Activated CD4-positive, alpha-beta T cell treated with anti-CD3 and anti-CD28 coated beads for 1 hour (primary cell): ENCODE measurements at regions not wholly inside any gene's neighbourhood (a gene's known extent, or its start where the extent isn't known, plus 50 kb on each side); places are given as distances from the start of the nearest gene placed in this dataset.

Source experiments
- DNase-seq: peaks from one replicate; pipeline ENCODE4 v3.0.0-alpha.2; 2020

- no peak for DNase-seq
Measured at GRCh38 chr17:72394531-72394930, 273.7 kb downstream of the SOX9 start.

- DNase-seq, result no peak
Measured at GRCh38 chr17:72396121-72396520, 275.3 kb downstream of the SOX9 start.

- DNase-seq, result no peak
Measured at GRCh38 chr17:72397223-72397667, 276.4 kb downstream of the SOX9 start.

GRCh38 chr17:72397687-72398086, 276.9 kb downstream of the SOX9 start:
- no peak for DNase-seq

GRCh38 chr17:72399023-72399607, 278.3 kb downstream of the SOX9 start:
- DNase-seq, result no peak

GRCh38 chr17:72399608-72400487, 279.0 kb downstream of the SOX9 start:
- DNase-seq, result no peak

- no peak for DNase-seq
Measured at GRCh38 chr17:72400488-72400827, 279.6 kb downstream of the SOX9 start.

GRCh38 chr17:72400863-72401262, 280.0 kb downstream of the SOX9 start:
- DNase-seq, result no peak

- DNase-seq, result no peak
Measured at GRCh38 chr17:72401883-72402726, 281.3 kb downstream of the SOX9 start.

- no peak for DNase-seq
Measured at GRCh38 chr17:72402727-72403210, 281.9 kb downstream of the SOX9 start.

GRCh38 chr17:72403713-72404209, 282.9 kb downstream of the SOX9 start:
- no peak for DNase-seq

GRCh38 chr17:72404872-72405271, 284.1 kb downstream of the SOX9 start:
- DNase-seq, result no peak

- DNase-seq, result no peak
Measured at GRCh38 chr17:72405662-72406230, 284.9 kb downstream of the SOX9 start.

- DNase-seq, result no peak
Measured at GRCh38 chr17:72406498-72406897, 285.7 kb downstream of the SOX9 start.

GRCh38 chr17:72407336-72407909, 286.6 kb downstream of the SOX9 start:
- no peak for DNase-seq

- no peak for DNase-seq
Measured at GRCh38 chr17:72407931-72408330, 287.1 kb downstream of the SOX9 start.

- DNase-seq, result no peak
Measured at GRCh38 chr17:72408641-72409040, 287.8 kb downstream of the SOX9 start.

GRCh38 chr17:72409405-72410002, 288.7 kb downstream of the SOX9 start:
- DNase-seq, result no peak

- DNase-seq, result no peak
Measured at GRCh38 chr17:72411124-72411563, 290.3 kb downstream of the SOX9 start.

GRCh38 chr17:72412650-72413076, 291.8 kb downstream of the SOX9 start:
- no peak for DNase-seq

- no peak for DNase-seq
Measured at GRCh38 chr17:72413077-72414031, 292.5 kb downstream of the SOX9 start.
